Adrenal gland (tissue), 9 donors: ENCODE measurements at regions not wholly inside any gene's neighbourhood (a gene's known extent, or its start where the extent isn't known, plus 50 kb on each side); places are given as distances from the start of the nearest gene placed in this dataset.

Experiments used
- DNase-seq, 7 donors: peaks; one replicate each; pipeline ENCODE4 v3.0.0-alpha.2; 2019 to 2020
- H3K27ac ChIP-seq, 5 donors: fragments of 200-600 bp; sonication (generic) in 4 of 5; 1 replicate in 3 of 5; 2 replicates in 2 of 5; pipeline versions ENCODE4 v1.5.1 to v1.8.0; 2016 to 2020; ENCODE audit warnings: mild to moderate bottlenecking in 1 of 5
- H3K27me3 ChIP-seq: fragments of 200-600 bp; 2 replicates; pipeline ENCODE4 v1.8.0; 2021
- H3K36me3 ChIP-seq, 2 donors: fragments of 200-600 bp; replicated peaks in 1 of 2; 1 replicate in 1 of 2; 2 replicates in 1 of 2; pipeline versions ENCODE4 v1.5.1 to v1.8.0; 2018 to 2022
- H3K4me1 ChIP-seq, 2 donors: fragments of 200-600 bp; replicated peaks in 1 of 2; 1 replicate in 1 of 2; 2 replicates in 1 of 2; pipeline versions ENCODE4 v1.5.1 to v1.8.0; 2018 to 2021
- H3K4me3 ChIP-seq, 4 donors: fragments of 200-600 bp; sonication (generic) in 3 of 4; one replicate each; pipeline ENCODE4 v1.5.1; 2016 to 2018
- H3K9me3 ChIP-seq, 3 donors: fragments of 200-600 bp; sonication (generic) in 1 of 3; replicated peaks in 1 of 3; 1 replicate in 2 of 3; 2 replicates in 1 of 3; pipeline versions ENCODE4 v1.5.1 to v1.8.0; 2016 to 2021
- POLR2A ChIP-seq, 2 donors: fragments of 450-650 bp; IDR thresholded peaks; one replicate each; pipeline ENCODE4 v1.6.1; 2017; ENCODE audit warnings: antibody characterized with exemption in 2 of 2, mild to moderate bottlenecking in 2 of 2, moderate library complexity in 1 of 2
- WGBS, 4 donors: extraction: QIAGEN DNeasy Blood & Tissue Kit in 2 of 4; methylation state at CpG; one replicate each; pipeline versions ENCODE4 v1.1.5 to v1.1.7; 2013 to 2017; 5-methylcytosine and 5-hydroxymethylcytosine counted together
- intact Hi-C, 2 donors: fragments of 100-400 bp; cut with DNase I; formaldehyde crosslinking; loops; one replicate each; pipeline versions ENCODE4 v1.14.1 to v1.15.0; 2022 to 2023
- TF ChIP-seq, protein P1 (sequence below), 6 experiments: fragments of 450-650 bp in 4 of 6; fragments of 200-600 bp in 2 of 6; sonication (generic) in 1 of 6; IDR thresholded peaks; 1 replicate in 5 of 6; 2 replicates in 1 of 6; pipeline versions ENCODE4 v1.5.1 to v1.8.0; 2016 to 2021; ENCODE audit warnings: antibody characterized with exemption in 6 of 6, mild to moderate bottlenecking in 2 of 6, moderate library complexity in 1 of 6
- donor health status: healthy with polysubstance abuse.
- donor health status: Bipolar disorder and iron deficiency.
- donor health status: DM: yes; HTN: yes; CAD: no.
- donor health status: DM: no; HTN: no; CAD: no.
- donor health status: DM: no; HTN: no; CAD: no.

- Histone ChIP-seq H3K27ac (no peak overlapping the region), H3K4me3 (no peak overlapping the region), H3K36me3 (no peaks in the 10 kb centered on the region), H3K4me1 (no peaks in the 10 kb centered on the region), H3K27me3 (no peaks in the 10 kb centered on the region), H3K9me3 (no peaks in the 10 kb centered on the region)
- no peak for TF ChIP-seq POLR2A (IDR thresholded peaks at IDR 0.05)
- TF ChIP-seq, protein P1, sequence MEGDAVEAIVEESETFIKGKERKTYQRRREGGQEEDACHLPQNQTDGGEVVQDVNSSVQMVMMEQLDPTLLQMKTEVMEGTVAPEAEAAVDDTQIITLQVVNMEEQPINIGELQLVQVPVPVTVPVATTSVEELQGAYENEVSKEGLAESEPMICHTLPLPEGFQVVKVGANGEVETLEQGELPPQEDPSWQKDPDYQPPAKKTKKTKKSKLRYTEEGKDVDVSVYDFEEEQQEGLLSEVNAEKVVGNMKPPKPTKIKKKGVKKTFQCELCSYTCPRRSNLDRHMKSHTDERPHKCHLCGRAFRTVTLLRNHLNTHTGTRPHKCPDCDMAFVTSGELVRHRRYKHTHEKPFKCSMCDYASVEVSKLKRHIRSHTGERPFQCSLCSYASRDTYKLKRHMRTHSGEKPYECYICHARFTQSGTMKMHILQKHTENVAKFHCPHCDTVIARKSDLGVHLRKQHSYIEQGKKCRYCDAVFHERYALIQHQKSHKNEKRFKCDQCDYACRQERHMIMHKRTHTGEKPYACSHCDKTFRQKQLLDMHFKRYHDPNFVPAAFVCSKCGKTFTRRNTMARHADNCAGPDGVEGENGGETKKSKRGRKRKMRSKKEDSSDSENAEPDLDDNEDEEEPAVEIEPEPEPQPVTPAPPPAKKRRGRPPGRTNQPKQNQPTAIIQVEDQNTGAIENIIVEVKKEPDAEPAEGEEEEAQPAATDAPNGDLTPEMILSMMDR (IDR thresholded peaks at IDR 0.05), result no peak
- 36 to 83% (median 57%) methylated on average over 1 of the region's 1 CpG for WGBS, 4 donors
- intact Hi-C loops, result no loop called here
- DNase-seq, result no peak
Measured at GRCh38 chr18:73316513-73316912, 448.7 kb upstream of the NETO1 start.

GRCh38 chr18:73315381-73315780, 447.6 kb upstream of the NETO1 start:
- no peak for TF ChIP-seq POLR2A (IDR thresholded peaks at IDR 0.05)

GRCh38 chr18:73313476-73313875, 445.7 kb upstream of the NETO1 start:
- no peak overlapping the region for H3K4me3 ChIP-seq
- no peaks in the 10 kb centered on the region for H3K9me3 ChIP-seq
- no peak for TF ChIP-seq POLR2A (IDR thresholded peaks at IDR 0.05)
- TF ChIP-seq, protein P1 (IDR thresholded peaks at IDR 0.05), result no peak
- H3K27me3 ChIP-seq, result no peaks in the 10 kb centered on the region
- no peak for DNase-seq
- intact Hi-C loops, result no loop called here
- no peaks in the 10 kb centered on the region for H3K4me1 ChIP-seq
- H3K27ac ChIP-seq, result no peak overlapping the region
- no peaks in the 10 kb centered on the region for H3K36me3 ChIP-seq

More at GRCh38 chr18:73315381-73315780, 447.6 kb upstream of the NETO1 start:
- H3K4me3 ChIP-seq, result no peak overlapping the region
- no peak overlapping the region for H3K27ac ChIP-seq
- intact Hi-C loops, result no loop called here
- DNase-seq, result no peak
- no peaks in the 10 kb centered on the region for H3K36me3 ChIP-seq
- no peaks in the 10 kb centered on the region for H3K9me3 ChIP-seq
- no peaks in the 10 kb centered on the region for H3K27me3 ChIP-seq
- no peaks in the 10 kb centered on the region for H3K4me1 ChIP-seq

DNA sequence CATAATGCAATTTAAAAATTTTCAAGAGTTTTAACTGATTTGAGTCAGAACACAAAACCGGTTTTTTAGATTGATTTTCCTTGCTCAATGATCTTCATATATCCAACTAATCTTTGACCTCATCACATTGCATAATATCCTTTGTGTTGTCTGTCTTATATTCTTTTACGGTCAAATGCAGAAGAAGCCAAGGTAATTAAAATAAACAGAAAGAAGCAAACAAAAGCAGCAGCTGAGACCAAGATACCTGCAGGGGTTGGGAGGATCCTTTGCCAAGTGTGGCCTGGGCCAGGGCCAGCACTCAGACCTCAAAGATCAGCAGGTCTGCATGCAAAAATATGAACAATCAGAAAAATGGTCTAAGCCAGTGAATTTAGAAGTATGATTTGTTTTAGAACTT, 428.9 kb upstream of the NETO1 start:
- Histone ChIP-seq H3K9me3 (no peaks in the 10 kb centered on the region), H3K36me3 (no peaks in the 10 kb centered on the region), H3K27me3 (no peaks in the 10 kb centered on the region), H3K4me3 (no peak overlapping the region), H3K4me1 (no peaks in the 10 kb centered on the region), H3K27ac (no peak overlapping the region)
- WGBS, 4 donors, result 71 to 82% (median 76%) methylated on average over 2 of the region's 2 CpGs
- TF ChIP-seq, protein P1 (IDR thresholded peaks at IDR 0.05), result no peak
- TF ChIP-seq POLR2A (IDR thresholded peaks at IDR 0.05), result no peak
- intact Hi-C loops, result no loop called here
- DNase-seq, result no peak

GRCh38 chr18:73292156-73292555, 424.4 kb upstream of the NETO1 start:
- H3K4me3 ChIP-seq, result no peak overlapping the region
- intact Hi-C loops, result no loop called here
- H3K27ac ChIP-seq, result no peak overlapping the region
- H3K4me1 ChIP-seq, result no peaks in the 10 kb centered on the region
- TF ChIP-seq POLR2A (IDR thresholded peaks at IDR 0.05), result no peak
- TF ChIP-seq, protein P1 (IDR thresholded peaks at IDR 0.05), result no peak
- no peak for DNase-seq
- no peaks in the 10 kb centered on the region for H3K36me3 ChIP-seq
- no peaks in the 10 kb centered on the region for H3K9me3 ChIP-seq
- H3K27me3 ChIP-seq, result no peaks in the 10 kb centered on the region
- 59 to 71% (median 69%) methylated on average over 4 of the region's 4 CpGs for WGBS, 4 donors
